ENCODE measurements at regions not wholly inside any gene's neighbourhood (a gene's known extent, or its start where the extent isn't known, plus 50 kb on each side); places are given as distances from the start of the nearest gene placed in this dataset.

- TF ChIP-seq CTCF (conservative IDR thresholded peaks at IDR 0.05; ENCODE audit: low read depth, low read length) (no peak), EZH2 (IDR thresholded peaks at IDR 0.05; ENCODE audit: borderline replicate concordance, low read depth, low read length, poor library complexity, severe bottlenecking) (no peak)
Observed at GRCh38 chr17:83187782-83188311, 108.4 kb downstream of the METRNL start.

Measured in A673 (cell line).